ENCODE measurements at regions not wholly inside any gene's neighbourhood (a gene's known extent, or its start where the extent isn't known, plus 50 kb on each side); places are given as distances from the start of the nearest gene placed in this dataset.

DNA sequence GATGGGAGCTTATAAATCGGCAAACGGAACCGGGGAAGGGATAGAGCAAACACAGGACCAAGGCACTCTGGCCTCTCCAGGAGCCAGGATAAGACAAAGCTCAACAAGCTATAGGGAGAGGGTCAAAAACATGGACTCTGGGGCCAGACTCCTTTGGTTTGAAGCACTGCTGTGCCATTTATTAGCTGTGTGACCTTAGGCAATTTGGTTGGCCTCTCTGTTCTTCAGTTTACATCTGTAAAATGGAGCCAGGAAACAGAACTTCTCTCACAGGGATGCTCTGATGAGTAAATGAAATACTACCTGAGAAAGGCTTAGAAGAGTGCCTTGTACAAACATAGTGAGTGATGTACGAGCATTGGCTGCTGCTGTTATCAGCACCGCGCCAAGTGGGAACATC, 213.3 kb upstream of the PWP1 start:
- FAIRE-seq (no peak), DNase-seq (ENCODE audit: low read depth, low spot score) (no peak)
- no peaks in the 10 kb centered on the region for H4K20me1 ChIP-seq (replicated peaks; ENCODE audit: control insufficient read depth, extremely low read depth, insufficient read depth, low read length)
- H3K4me2 ChIP-seq (ENCODE audit: insufficient read depth, low read length): no peak overlapping the region
- BruUV-seq (replicated peaks): no TSS peak
- no peak overlapping the region for H2AFZ ChIP-seq (ENCODE audit: low read depth, low read length)
- intact Hi-C loops (cut with micrococcal nuclease) (no loop called here), dilution Hi-C loops (cut with MboI; ENCODE audit: extremely low pct_ligation_motif_present, low sequenced_read_pairs) (no loop called here)
- no peaks in the 10 kb centered on the region for H3K36me3 ChIP-seq (ENCODE audit: control insufficient read depth in 2 of 2, extremely low read depth in 1 of 2, insufficient read depth in 2 of 2, low read length in 2 of 2)
- no peaks in the 10 kb centered on the region for H3K9me3 ChIP-seq (replicated peaks; ENCODE audit: control insufficient read depth, insufficient read depth, low read length)
- no peak overlapping the region for H3K4me3 ChIP-seq (replicated peaks in 1 of 3; ENCODE audit: insufficient read depth in 1 of 3, low read depth in 1 of 3, low read length in 3 of 3)
- no peaks in the 10 kb centered on the region for H3K79me2 ChIP-seq (ENCODE audit: control insufficient read depth, insufficient read depth, low read length)
- no peaks in the 10 kb centered on the region for H3K27me3 ChIP-seq (ENCODE audit: control insufficient read depth in 2 of 2, insufficient read depth in 2 of 2, low read length in 2 of 2)
- TF ChIP-seq POLR2A (IDR thresholded peaks at IDR 0.05; ENCODE audit: low read depth, low read length): no peak
- TF ChIP-seq GATA2 (IDR thresholded peaks at IDR 0.05; ENCODE audit: insufficient read depth, insufficient read length, low read depth, low read length): no peak
- TF ChIP-seq FOS (IDR thresholded peaks at IDR 0.05; ENCODE audit: borderline replicate concordance, insufficient read depth, low read length): no peak
- no peak for TF ChIP-seq MAX (IDR thresholded peaks at IDR 0.05; ENCODE audit: insufficient read depth, insufficient read length)
- TF ChIP-seq JUN (IDR thresholded peaks at IDR 0.05; ENCODE audit: borderline replicate concordance, insufficient read depth, insufficient read length, low read depth): no peak
- TF ChIP-seq EZH2 (IDR thresholded peaks at IDR 0.05; ENCODE audit: borderline replicate concordance, low read depth, low read length, severe bottlenecking): no peak
- TF ChIP-seq, protein P1, sequence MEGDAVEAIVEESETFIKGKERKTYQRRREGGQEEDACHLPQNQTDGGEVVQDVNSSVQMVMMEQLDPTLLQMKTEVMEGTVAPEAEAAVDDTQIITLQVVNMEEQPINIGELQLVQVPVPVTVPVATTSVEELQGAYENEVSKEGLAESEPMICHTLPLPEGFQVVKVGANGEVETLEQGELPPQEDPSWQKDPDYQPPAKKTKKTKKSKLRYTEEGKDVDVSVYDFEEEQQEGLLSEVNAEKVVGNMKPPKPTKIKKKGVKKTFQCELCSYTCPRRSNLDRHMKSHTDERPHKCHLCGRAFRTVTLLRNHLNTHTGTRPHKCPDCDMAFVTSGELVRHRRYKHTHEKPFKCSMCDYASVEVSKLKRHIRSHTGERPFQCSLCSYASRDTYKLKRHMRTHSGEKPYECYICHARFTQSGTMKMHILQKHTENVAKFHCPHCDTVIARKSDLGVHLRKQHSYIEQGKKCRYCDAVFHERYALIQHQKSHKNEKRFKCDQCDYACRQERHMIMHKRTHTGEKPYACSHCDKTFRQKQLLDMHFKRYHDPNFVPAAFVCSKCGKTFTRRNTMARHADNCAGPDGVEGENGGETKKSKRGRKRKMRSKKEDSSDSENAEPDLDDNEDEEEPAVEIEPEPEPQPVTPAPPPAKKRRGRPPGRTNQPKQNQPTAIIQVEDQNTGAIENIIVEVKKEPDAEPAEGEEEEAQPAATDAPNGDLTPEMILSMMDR (IDR thresholded peaks at IDR 0.05; ENCODE audit: extremely low read depth in 1 of 2, insufficient read depth in 1 of 2, low read depth in 1 of 2, low read length in 2 of 2): no peak
- TF ChIP-seq POLR2AphosphoS5 (IDR thresholded peaks at IDR 0.05; ENCODE audit: insufficient read depth, low read depth, low read length): no peak
- no peak for TF ChIP-seq MYC (IDR thresholded peaks at IDR 0.05; ENCODE audit: low read depth, low read length)
- ChIA-PET CTCF (no interaction called here), POLR2A (no interaction called here)
- no peak overlapping the region for H3K9ac ChIP-seq (replicated peaks; ENCODE audit: extremely low read depth, insufficient read depth, low read length)
- H3K4me1 ChIP-seq (ENCODE audit: control insufficient read depth, extremely low read depth, insufficient read depth, low read length): no peaks in the 10 kb centered on the region
- H3K27ac ChIP-seq (ENCODE audit: insufficient read depth, low read depth, low read length): no peak overlapping the region
- H3K9me1 ChIP-seq (replicated peaks; ENCODE audit: control insufficient read depth, extremely low read depth, insufficient read depth, low read length): no peaks in the 10 kb centered on the region
